ENCODE measurements at regions not wholly inside any gene's neighbourhood (a gene's known extent, or its start where the extent isn't known, plus 50 kb on each side); places are given as distances from the start of the nearest gene placed in this dataset.

DNA sequence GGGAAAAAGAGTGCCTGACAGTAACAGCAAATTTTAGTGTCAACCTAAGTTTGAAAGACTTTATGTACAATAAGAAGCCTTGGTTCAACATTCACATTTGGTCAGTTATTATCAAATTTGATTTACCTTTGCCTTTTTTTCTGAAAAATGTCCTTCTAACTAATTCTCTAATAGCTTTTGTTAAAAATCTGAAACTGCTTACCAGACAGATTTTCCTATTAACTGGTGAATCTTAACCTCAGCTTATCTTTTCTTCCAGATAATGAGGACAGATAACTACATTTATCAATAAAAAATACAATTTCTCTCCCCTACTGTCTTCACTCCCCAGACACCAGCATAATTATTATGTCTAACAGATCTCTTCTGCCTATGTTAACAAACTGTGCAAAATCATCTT, 988.5 kb downstream of the CDH18 start (continued):
- TF ChIP-seq EGR1 (IDR thresholded peaks at IDR 0.05; ENCODE audit: borderline replicate concordance, low read depth, low read length), result no peak
- no peak for TF ChIP-seq CHD2 (IDR thresholded peaks at IDR 0.05; ENCODE audit: low read length)
- no peak for TF ChIP-seq BACH1 (IDR thresholded peaks at IDR 0.05; ENCODE audit: low read length)
- TF ChIP-seq HDAC2 (IDR thresholded peaks at IDR 0.05; ENCODE audit: borderline replicate concordance in 1 of 2, low read depth in 2 of 2, low read length in 2 of 2), result no peak
- TF ChIP-seq, protein P1, sequence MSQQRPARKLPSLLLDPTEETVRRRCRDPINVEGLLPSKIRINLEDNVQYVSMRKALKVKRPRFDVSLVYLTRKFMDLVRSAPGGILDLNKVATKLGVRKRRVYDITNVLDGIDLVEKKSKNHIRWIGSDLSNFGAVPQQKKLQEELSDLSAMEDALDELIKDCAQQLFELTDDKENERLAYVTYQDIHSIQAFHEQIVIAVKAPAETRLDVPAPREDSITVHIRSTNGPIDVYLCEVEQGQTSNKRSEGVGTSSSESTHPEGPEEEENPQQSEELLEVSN (IDR thresholded peaks at IDR 0.05), result no peak

All from H1 (cell line).